ENCODE measurements at regions not wholly inside any gene's neighbourhood (a gene's known extent, or its start where the extent isn't known, plus 50 kb on each side); places are given as distances from the start of the nearest gene placed in this dataset.

GRCh38 chr22:49179175-49179574 lies 648.5 kb downstream of the BRD1 start:
- DNase-seq, result no peak

- no peak for DNase-seq
Observed at GRCh38 chr22:49178246-49179005, 649.2 kb downstream of the BRD1 start.

GRCh38 chr22:49177666-49178065 lies 650.0 kb downstream of the BRD1 start:
- no peak for DNase-seq

- no peak for DNase-seq
Observed at GRCh38 chr22:49176956-49177355, 650.7 kb downstream of the BRD1 start.

GRCh38 chr22:49170053-49170452 lies 657.6 kb downstream of the BRD1 start:
- DNase-seq, result no peak

- no peak for DNase-seq
Observed at GRCh38 chr22:49169074-49169744, 658.5 kb downstream of the BRD1 start.

GRCh38 chr22:49168219-49168813 lies 659.4 kb downstream of the BRD1 start:
- DNase-seq, result no peak

- DNase-seq, result no peak
Observed at GRCh38 chr22:49166746-49167145, 660.9 kb downstream of the BRD1 start.

GRCh38 chr22:49166211-49166610 lies 661.5 kb downstream of the BRD1 start:
- DNase-seq, result no peak

GRCh38 chr22:49164773-49165320 lies 662.8 kb downstream of the BRD1 start:
- DNase-seq, result no peak

- no peak for DNase-seq
Observed at GRCh38 chr22:49163960-49164690, 663.5 kb downstream of the BRD1 start.

GRCh38 chr22:49163258-49163959 lies 664.3 kb downstream of the BRD1 start:
- no peak for DNase-seq

- DNase-seq, result no peak
Observed at GRCh38 chr22:49162841-49163240, 664.8 kb downstream of the BRD1 start.

- DNase-seq, result no peak
Observed at GRCh38 chr22:49161002-49161850, 666.4 kb downstream of the BRD1 start.

GRCh38 chr22:49160261-49161001 lies 667.2 kb downstream of the BRD1 start:
- DNase-seq, result no peak

- no peak for DNase-seq
Observed at GRCh38 chr22:49159711-49160110, 668.0 kb downstream of the BRD1 start.

- DNase-seq, result no peak
Observed at GRCh38 chr22:49158741-49159564, 668.7 kb downstream of the BRD1 start.

GRCh38 chr22:49157529-49158339 lies 669.9 kb downstream of the BRD1 start:
- no peak for DNase-seq

Measured in NCI-H1930 (cell line).